Activated T-cell treated with anti-CD3 and anti-CD28 coated beads for 1 hour (primary cell): ENCODE measurements at regions not wholly inside any gene's neighbourhood (a gene's known extent, or its start where the extent isn't known, plus 50 kb on each side); places are given as distances from the start of the nearest gene placed in this dataset.
"Not testable (repeated sequence)": the region's sequence is repeated elsewhere in the genome, so short reads cannot be mapped to it uniquely, and the experiment has no call there.

ENCODE experiments used
- DNase-seq: peaks from one replicate; pipeline ENCODE4 v3.0.0-alpha.2; 2020; ENCODE audit warnings: low read depth

DNA sequence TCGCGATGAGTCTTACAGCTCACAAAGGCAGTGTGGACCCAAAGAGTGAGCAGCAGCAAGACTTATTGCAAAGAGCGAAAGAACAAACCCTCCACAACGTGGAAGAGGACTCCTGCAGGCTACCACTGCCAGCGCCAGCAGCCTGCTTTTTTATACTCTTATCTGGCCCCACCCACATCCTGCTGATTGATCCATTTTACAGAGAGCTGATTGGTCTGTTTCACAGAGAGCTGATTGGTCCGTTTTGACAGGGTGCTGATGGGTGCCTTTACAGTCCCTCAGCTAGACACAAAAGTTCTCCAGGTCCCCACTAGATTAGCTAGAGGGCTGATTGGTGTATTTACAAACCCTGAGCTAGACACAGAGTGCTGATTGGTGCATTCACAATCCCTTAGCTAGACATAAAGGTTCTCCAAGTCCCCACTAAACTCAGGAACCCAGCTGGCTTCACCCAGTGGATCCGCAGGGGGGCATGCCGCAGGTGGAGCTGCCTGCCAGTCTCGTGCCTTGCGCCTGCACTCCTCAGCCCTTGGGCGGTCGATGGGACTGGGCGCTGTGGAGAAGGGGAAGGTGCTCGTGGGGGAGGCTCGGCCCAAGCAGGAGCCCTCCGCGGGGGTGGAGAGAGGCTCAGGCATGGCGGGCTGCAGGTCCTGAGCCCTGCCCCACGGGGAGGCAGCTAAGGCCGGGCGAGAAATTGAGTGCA is 75.7 kb downstream of the QDPR start:
- not testable (repeated sequence) for DNase-seq

DNA sequence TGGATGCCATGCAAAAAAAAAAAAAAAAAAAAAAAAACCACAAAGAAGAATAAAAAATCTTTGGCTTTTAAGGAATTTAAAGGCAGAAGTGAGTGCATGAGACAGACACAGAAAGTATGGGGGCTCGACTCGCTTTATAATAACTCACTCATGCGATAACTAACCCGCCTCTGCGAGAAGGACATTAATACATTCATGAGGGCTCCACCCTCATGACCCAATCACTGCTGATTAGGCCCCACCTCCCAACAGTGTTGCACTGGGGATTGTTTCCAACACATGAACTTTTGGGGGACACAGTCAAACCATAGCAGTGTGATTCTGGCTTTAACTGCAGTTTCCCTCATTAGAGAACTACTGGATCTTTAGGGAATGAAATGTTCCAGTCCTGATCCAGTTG is 78.1 kb downstream of the QDPR start:
- no peak for DNase-seq

DNA sequence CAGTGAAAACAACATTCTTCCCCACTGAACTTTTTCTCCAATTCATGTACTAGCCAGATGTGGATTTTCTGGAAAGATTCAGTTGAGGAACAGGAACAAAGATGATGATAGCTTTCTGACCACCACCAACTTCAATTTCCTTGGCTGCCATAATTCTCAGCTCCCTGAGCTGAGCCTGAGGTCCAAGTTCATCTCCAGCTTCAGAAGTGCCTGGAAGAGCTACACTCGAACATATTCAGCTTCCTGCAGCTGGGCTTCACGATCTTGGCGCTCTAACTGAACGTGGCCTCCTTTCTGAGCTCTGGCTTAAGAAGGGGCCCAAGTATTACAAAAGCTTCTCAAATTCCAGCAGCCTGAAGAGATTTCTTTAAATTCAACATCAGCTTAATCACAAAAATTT is 83.9 kb downstream of the QDPR start:
- DNase-seq: no peak

DNA sequence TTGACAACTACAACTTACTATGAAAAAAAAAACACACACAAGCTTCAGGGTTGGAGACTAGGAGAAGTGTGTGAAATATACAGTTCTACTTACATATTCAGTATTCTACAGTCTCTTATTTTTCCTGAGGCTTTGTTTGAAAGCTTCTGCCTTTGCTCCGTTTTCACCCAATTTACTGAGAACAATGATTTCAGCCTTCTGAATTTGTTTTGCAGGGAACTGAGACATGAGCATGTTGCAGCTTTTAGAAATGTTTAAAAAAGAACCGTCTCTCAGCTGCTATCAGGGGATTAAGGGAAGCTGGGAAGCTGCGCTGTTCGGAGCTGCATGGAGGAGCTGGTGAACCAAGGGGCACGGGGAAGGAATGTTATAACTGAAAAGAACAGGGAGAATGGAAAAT is 85.7 kb downstream of the QDPR start:
- DNase-seq: no peak

DNA sequence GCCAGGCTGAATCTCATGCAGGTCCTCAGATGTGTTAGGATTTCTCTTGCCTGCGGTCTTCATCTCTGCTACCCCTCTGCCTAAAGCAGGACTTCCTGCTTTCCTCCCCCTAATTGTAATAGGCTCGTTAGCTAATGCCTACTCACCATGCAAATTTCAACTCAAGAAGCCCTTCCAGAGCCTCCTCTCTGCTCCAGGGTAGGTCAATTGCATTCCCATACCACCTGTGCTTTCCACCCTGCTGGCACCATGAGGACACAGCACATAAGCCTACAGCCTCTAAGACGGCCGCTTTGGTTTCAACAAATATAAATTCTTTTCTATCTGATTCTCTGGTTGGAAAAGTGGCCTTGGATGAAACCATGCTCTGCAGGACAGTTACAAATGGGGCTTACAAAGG is 93.9 kb downstream of the QDPR start:
- DNase-seq: no peak

DNA sequence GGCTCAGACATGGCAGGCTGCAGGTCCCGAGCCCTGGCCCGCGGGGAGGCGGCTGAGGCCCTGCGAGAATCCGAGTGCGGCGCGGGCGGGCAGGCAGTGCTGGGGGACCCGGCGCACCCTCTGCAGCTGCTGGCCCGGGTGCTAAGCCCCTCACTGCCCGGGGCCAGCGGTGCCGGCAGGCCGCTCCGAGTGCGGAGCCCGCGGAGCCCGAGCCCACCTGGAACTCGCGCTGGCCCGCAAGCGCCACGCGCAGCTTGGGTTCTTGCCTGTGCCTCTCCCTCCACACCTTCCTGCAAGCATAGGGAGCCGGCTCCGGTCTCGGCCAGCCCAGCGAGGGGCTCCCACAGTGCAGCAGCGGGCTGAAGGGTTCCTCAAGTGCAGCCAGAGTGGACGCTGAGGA is 97.5 kb downstream of the QDPR start:
- no peak for DNase-seq

DNA sequence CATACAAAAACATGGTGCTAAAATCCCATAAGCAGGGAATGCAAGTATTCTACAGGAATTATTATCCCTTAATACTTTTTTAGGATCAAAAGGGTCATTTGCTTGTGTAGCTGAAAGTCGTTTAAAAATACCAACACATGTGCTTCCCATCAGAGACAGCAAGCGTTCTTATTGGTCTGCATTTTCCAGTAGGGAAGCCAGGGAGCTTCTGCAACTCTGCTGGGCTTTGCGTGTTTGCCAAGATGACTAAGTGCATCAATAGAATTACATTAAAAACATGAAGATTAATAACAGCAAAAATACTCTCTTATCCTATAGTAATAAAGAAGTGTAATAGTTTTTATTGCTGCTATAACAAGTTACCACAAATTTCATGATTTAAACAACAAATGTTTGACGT is 111.2 kb downstream of the QDPR start:
- DNase-seq: no peak

DNA sequence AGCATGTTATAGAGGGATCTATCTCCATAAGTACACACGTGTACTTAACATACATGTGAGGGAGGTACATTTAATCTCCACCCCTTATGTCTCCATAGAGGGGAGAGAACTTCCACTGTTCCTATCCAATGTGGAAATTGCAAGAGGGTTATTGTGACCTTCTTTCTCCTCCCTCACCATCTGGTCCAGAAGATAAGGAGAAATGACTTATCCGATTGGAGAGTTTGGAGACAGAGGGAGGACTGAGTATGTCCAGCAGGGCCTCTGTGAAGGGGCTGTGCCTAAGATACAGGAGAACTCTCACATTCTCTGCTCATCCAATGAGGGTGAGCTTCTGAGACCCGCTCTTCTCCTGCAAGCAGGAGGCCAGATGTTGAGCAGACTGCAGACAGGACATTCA is 113.1 kb downstream of the QDPR start:
- no peak for DNase-seq

DNA sequence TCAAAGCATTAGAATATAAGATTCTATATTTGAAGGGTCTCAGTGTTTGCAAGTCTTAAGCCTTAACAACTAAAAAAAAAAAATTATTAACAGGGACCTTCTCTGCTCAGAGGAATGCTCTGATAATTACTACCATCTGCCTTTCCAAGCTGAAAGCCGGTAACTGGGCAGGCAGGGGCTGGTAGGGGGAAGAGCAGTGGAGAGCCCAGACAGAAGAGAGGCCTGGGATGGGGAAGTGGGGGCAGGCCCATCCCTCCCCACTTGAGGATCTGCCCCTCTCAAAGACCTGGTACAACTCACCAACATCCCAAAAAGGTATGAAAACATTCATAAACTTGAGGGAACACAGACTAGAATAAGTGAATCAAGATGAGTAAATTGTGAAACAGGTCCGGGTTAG is 113.9 kb downstream of the QDPR start:
- no peak for DNase-seq

DNA sequence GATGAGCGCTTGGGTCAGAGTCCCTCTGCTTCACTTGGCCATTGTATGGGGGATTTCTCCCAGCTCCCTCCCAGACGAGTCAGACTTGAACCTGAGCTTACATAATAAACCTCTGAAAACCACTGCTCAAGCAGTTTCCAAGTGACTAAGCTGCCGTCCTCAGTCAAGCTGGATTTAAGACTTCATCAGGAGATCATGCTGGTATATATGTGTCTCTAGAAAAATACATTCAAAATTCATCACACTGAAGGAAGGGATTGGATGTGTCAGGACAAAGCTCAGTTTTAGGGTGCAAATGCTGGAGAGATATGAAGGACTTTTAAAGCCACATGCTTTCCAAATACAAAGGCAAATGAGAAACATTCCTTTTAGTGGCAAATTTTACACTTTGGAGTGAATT is 114.3 kb downstream of the QDPR start:
- no peak for DNase-seq

DNA sequence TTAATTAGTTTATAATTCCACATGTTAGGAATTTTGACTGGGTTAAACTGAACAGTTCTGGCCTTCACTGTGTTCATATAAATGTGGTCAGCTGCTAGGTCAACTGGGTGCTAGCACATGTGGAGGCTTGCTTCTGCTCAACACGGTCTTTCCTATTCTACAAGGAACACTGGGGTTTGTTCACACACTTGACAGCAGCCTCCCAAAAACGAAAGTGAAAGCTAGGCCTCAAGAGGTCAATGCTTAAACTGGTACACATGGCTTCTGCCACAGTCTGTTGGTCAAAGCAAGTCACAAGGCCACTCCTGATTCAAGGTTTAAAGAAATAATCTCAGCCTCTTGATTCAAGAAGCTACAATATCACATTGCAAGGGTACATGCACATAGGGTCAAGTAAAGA is 126.5 kb downstream of the QDPR start:
- no peak for DNase-seq

DNA sequence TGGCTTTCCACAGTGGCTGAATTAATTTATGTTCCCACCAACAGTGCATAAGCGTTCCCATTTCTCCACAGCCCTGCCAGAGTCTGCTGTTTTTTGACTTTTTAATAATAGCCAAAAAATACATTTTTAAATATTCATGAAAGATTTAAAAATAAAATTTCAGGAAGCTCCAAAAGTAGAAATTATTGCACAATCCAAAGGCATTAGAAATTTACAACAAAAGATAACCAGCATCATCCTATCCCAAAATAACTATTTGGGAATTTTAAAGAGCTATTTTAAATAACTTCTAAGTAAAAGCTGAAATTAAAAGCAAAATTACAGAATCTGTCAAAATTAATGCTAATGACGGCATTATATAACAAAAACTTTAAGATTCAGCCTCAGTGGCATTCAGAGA is 131.5 kb downstream of the QDPR start:
- DNase-seq: no peak

DNA sequence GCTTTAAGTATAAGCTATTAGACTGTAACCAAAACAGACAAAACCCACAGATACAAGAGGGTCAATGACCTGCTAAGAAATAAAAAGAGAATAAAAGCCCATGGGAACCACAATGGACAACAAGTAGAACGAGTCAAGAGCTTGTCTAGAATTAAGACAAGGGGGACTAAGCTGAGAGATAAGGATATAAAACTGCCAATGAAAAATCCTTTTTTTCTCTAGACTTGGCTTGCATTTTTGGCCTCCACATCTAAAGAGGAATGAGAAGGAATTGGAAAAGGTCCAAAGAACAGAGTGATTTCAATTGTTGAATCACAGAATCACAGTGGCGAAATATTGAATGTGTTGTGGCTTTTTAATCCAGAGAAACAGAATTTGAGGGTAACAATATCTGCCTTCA is 135.7 kb downstream of the QDPR start:
- DNase-seq: no peak

DNA sequence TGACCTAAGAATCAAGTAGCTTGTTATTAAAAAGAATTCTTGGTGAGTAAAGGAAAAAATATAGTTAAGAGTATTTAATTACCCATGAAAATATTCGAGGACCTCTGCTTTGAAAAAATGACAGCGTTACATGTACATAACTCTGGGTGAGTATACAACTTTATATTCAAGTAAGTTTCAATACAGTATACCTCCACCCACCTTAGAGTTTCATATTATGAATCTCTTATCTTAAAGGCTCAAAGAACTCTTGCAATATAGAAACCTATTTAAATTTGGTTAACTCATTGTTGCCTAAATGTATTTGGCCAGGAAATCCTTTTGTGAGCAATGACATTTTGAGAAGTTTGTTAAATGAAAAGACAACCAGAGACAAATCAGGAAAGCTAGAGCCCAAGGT is 138.2 kb downstream of the QDPR start:
- DNase-seq: no peak

DNA sequence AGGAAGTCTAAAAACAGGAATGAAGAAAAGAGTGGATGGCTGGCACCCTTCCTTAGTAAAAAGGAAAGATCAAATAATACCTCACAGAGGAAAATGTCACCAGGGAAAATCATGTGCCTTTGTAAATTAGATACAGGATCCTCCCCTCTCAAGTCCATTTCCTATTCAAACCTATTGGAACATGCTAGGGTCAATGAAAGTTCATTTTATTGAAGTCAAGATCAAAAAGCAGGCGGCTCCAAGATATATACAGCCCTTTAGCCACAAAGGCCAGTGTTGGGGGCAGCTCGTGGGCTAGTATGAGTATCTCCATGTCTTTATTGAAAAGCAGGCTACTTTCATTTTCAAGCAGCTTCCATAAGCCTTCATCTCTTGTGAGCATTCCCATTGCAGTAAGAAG is 141.1 kb downstream of the QDPR start:
- no peak for DNase-seq

DNA sequence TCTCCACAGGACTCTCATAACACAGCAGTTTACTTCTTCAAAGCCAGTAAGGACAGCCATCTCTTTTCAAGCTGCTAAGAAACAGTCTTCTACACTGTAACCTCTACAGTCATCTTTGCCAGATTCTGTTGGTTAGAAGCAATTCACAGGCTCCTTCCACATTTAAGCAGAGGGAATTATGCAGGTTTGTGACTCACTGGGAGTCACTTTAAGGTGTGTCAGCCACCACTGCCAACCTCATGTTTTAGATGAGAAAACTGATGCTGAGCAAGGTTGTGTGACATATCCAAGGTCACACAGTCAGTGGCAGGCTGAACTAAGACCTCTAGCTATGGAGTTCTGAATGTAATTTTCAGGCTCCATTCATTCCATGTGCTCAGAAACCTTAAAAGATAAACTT is 143.5 kb downstream of the QDPR start:
- no peak for DNase-seq

DNA sequence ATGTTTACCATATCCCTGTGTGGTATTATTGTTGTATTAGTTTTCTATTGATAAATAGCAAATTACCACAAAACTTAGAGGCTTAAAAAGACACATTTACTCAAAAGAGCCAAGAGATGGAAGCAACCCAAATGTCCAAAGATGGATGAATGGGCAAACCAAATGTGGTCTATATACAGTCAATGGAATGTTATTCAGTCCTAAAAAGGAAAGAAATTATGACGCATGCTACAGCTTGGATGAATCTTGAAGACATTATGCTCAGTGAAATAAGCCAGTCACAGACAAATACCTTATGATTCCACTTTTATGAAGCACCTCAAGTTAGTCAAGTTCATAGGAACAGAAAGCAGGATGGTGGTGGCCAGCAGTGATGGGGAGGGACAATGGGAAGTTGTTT is 144.7 kb downstream of the QDPR start:
- no peak for DNase-seq

DNA sequence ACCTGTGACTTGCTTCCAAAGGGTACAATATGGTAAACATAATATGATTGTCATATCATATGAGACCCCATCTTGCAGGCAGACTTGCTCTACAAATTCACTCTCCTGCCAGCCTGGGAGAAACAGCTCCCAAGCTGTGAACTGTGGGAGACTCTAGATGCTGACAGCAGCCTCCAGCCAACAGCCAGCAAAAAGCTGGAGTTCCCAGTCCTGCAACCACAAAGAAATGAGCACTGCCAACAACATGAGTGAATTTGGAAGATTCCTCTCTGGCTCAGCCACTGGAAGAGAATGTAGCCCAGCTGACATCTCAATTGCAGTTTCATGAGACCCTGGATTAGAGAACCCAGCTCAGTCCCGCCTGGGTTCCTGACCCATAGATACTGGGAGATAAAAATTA is 145.4 kb downstream of the QDPR start:
- DNase-seq: no peak

DNA sequence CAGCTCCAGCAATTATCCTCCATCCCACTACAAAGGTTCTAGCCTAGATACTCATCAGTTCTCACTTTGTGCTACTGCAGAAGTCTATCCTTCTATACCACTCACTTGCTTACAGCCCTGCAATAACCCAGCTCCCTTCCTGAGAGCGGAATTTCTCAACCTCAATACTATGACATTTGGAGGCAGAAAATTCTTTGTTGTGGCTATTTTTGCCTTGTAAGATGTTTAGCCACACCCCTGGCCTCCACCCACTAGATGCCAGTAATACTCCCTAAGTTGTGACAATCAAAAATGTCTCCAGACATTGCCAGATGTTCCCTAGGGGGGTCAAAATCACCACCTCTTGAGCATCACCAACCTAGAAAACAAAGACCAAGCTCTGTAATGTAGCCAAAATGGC is 149.5 kb downstream of the QDPR start:
- DNase-seq: no peak

DNA sequence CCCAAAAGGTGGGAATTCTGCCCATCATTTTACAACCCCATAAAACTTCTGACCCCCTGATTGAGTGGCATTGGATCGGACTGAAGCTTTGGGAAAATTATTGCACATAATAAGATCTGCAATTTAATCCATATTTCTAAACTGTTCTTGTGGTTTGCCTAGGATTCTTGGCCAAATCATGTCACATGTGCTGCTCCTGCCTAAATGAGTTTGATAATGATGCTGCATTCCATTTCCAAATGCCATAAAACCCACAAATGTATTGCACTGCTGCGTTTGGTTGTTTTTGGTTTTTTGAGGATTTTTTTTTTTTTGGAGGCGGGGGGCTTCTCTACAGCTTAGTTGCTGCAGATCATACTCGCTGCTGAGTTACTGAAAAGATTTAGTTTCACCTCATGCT is 153.6 kb downstream of the QDPR start:
- no peak for DNase-seq

DNA sequence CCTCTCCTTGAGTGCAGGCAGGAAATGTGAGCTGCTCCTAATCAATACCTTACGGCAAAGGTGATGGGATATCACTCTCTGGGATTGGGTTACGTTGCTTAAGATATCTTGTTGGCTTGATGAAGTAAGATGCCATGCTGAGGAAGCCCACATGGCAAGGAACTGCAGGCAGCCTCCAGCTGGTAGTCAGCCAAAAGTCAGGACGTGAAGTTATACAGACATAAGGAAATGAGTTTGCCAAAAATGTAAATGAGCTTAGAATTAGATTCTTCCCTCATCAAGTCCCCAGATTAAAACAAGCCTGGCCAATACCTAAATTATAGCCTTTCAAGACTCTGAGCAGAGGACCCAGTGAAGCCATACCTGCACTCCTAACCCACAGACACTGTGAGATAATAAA is 155.0 kb downstream of the QDPR start:
- no peak for DNase-seq

DNA sequence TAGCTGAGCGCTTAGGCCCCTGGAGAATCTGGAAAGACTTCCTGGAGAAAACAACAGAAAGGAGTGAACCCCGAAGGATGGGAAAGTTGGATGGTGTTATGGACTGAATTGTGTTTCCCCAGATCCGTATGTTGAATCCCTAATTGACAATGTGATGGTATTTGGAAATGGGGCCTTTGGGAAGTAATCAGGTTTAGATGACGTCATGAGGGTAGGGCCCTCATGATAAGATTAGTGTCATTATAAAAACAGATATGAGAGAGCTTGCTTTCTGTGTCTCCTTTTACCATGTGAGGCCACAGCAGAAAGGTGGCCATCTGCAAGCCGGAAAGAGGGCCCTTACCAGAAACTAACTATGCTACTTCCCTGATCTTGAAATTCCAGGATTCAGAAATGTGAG is 159.5 kb downstream of the QDPR start:
- DNase-seq: no peak

DNA sequence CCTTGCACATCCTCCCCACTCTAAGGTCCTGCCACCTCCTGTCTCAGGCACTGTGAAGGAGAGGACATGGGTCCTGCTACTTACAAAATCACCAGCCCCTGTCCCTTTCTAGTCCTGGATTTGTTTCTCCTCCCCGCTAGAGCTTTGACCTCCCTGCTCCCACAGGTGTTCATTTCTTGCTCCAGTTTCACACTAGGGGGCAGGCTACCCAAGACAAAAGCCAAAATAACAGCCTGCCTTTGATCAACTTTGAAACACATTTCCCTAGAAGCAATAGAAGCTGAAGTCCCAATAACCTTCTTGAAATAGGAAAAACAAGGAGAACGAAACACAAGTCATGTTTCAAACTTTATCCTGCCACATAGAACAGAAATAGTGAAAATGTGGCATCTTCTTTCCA is 164.4 kb downstream of the QDPR start:
- DNase-seq: peak; percentile 9

DNA sequence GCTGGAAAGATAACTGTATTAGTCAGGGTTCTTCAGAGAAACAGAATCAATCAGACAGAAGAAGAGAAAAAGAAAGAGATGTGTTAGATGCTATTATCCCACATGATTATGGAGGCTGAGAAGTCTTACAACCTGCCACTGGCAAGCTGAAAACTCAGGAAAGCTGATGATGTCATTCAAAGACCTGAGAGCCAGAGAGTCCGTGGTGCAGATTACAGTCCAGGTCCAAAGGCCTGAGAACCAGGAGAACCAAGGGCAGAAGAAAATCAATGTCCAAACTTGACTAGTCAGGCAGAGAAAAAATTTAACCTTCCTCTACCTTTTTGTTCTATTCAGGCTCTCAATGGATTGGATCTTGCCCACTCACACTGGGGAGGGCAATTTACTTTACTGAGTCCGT is 172.5 kb downstream of the QDPR start:
- no peak for DNase-seq

DNA sequence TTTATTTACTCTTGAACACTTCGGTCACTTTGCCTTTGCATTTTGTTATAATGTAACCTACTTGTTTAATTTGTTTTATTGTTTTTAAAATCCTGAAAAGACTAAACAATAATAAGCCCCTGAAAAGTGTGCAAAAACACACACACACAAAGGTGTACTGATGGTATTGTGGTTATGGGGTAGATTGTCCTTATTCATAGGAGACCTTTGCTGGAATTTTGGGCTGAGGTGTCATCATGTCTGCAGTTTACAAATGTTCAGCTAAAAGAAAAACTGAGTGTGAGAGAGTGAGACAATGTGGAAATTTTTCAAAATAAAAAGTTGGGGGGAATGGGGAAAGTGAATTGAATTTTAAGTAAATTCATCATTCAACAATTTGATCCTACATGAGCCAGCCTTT is 174.9 kb downstream of the QDPR start:
- no peak for DNase-seq
